Heart left ventricle (tissue), 16 donors: ENCODE measurements at regions not wholly inside any gene's neighbourhood (a gene's known extent, or its start where the extent isn't known, plus 50 kb on each side); places are given as distances from the start of the nearest gene placed in this dataset.
A peak's percentile ranks its signal among the peaks of the same experiment; 100 is the strongest.

Experiments
- ATAC-seq, 4 donors: fragments of 200-7000 bp; cut with Tn5 transposase; one replicate each; pipeline ENCODE4 v1.9.1; 2020 to 2022; ENCODE audit warnings: moderate library complexity in 4 of 4, mild to moderate bottlenecking in 3 of 4, moderate number of reproducible peaks in 1 of 4
- DNase-seq, 5 donors: peaks; one replicate each; pipeline ENCODE4 v3.0.0-alpha.2; 2020
- H3K27ac ChIP-seq, 12 donors: fragments of 200-600 bp; sonication (generic) in 4 of 12; one replicate each; pipeline versions ENCODE4 v1.5.0 to v1.8.0; 2016 to 2022; ENCODE audit warnings: mild to moderate bottlenecking in 2 of 12
- H3K27me3 ChIP-seq, 9 donors: fragments of 200-600 bp; sonication (generic) in 2 of 9; one replicate each; pipeline versions ENCODE4 v1.5.1 to v1.8.0; 2016 to 2022; ENCODE audit warnings: mild to moderate bottlenecking in 3 of 9
- H3K36me3 ChIP-seq, 9 donors: fragments of 200-600 bp; sonication (generic) in 2 of 9; one replicate each; pipeline versions ENCODE4 v1.5.0 to v1.8.0; 2018 to 2022; ENCODE audit warnings: mild to moderate bottlenecking in 2 of 9
- H3K4me1 ChIP-seq, 12 donors: fragments of 200-600 bp; sonication (generic) in 4 of 12; one replicate each; pipeline versions ENCODE4 v1.5.0 to v1.8.0; 2016 to 2022; ENCODE audit warnings: mild to moderate bottlenecking in 3 of 12
- H3K4me3 ChIP-seq, 12 donors: fragments of 200-600 bp; sonication (generic) in 4 of 12; one replicate each; pipeline versions ENCODE4 v1.5.0 to v1.8.0; 2017 to 2022; ENCODE audit warnings: mild to moderate bottlenecking in 9 of 12, moderate library complexity in 4 of 12
- H3K9me3 ChIP-seq, 12 donors: fragments of 200-600 bp; sonication (generic) in 4 of 12; one replicate each; pipeline versions ENCODE4 v1.5.0 to v1.8.0; 2016 to 2022; ENCODE audit warnings: mild to moderate bottlenecking in 1 of 12
- POLR2A ChIP-seq, 2 donors: fragments of 450-650 bp; IDR thresholded peaks; one replicate each; pipeline ENCODE4 v1.6.1; 2017; ENCODE audit warnings: antibody characterized with exemption in 2 of 2, mild to moderate bottlenecking in 2 of 2, moderate library complexity in 2 of 2
- WGBS, 4 donors: extraction: QIAGEN DNeasy Blood & Tissue Kit in 2 of 4; methylation state at CpG; one replicate each; pipeline versions ENCODE4 v1.1.5 to v1.1.7; 2013 to 2018; 5-methylcytosine and 5-hydroxymethylcytosine counted together
- intact Hi-C, 10 donors: fragments of 100-400 bp; cut with DNase I; formaldehyde crosslinking; loops; one replicate each; pipeline versions ENCODE4 v1.11.1 to v1.14.2; 2022
- TF ChIP-seq, protein P1 (sequence below), 12 donors: fragments of 200-600 bp; sonication (generic) in 4 of 12; IDR thresholded peaks; one replicate each; pipeline versions ENCODE4 v1.5.0 to v1.8.0; 2018 to 2022; ENCODE audit warnings: antibody characterized with exemption in 12 of 12, mild to moderate bottlenecking in 5 of 12
- donor health status: ischemic (EF 13 %, LVEDD 7.1; RV severe dilation, severe dysfunction).
- donor health status: healthy with polysubstance abuse.
- donor health status: DM: no; HTN: yes; CAD: no.
- donor health status: DM: no; HTN: no; CAD: no.
- donor health status: ischemic (EF 25% LVEDD 6.9; RV normal size, moderate dysfunction).
- donor health status: ischemic (EF 25% LVEDD 5.7; RV mildly dilated, moderate dysfunction).
- donor health status: healthy.
- donor health status: DM: yes; HTN: yes; CAD: no.
- donor health status: ischemic (EF 35%, LVEDD 5.7; RV mildly dilated, moderate dysfunction).
- donor health status: nonischemic (EF 11% LVEDD 7.7; RV severe dilation, severe dysfunction).
- donor health status: DM: yes; HTN: yes; CAD: no.
- donor health status: PGD.
- donor health status: ischemic (EF 29% LVEDD 5.4; RV normal size, mild dysfunction).
- donor health status: nonischemic (EF 23%, LVEDD 6.1; RV moderate dilation, normal function).

DNA sequence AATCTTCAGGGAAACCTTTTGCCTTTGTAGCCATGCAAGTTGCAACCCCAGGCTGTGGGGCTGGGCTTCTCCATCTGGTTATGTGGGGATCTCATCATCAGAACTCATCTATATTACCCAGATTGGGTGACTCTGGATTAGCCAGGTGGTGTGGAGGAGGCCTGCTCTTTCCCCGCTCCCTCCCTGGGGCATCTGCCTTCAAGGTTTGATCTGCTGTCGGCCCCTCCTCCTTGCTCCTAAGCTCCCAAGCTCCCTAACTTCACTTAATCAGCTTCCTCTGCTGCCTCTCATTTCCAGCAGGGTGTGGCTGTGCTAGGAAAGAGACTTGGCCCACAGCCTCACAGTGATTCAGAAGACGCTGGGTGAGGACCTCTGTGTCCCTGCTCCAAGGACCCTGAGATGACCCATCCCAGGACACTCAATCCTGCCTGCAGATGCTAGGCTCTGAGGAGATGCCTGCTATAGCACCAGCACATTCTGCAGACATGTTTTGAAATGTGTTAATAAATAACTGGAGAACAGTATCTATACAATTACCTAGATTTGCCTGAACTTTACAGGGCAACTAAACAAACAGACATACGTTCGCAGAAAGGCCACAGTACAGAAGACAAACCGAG, 392.1 kb upstream of the PODXL start:
- H3K9me3 ChIP-seq = peaks cover 0 to 7% (median 0%) of the 10 kb centered on the region in 12 donors
- peaks cover 0 to 21% (median 3%) of the 10 kb centered on the region in 12 donors for H3K4me1 ChIP-seq
- DNase-seq = peak in 3 of 5 donors; percentile 21 to 62 (median 48)
- no peaks in the 10 kb centered on the region for H3K36me3 ChIP-seq
- peak; percentile 38 to 81 (median 73) for ATAC-seq
- TF ChIP-seq, protein P1, sequence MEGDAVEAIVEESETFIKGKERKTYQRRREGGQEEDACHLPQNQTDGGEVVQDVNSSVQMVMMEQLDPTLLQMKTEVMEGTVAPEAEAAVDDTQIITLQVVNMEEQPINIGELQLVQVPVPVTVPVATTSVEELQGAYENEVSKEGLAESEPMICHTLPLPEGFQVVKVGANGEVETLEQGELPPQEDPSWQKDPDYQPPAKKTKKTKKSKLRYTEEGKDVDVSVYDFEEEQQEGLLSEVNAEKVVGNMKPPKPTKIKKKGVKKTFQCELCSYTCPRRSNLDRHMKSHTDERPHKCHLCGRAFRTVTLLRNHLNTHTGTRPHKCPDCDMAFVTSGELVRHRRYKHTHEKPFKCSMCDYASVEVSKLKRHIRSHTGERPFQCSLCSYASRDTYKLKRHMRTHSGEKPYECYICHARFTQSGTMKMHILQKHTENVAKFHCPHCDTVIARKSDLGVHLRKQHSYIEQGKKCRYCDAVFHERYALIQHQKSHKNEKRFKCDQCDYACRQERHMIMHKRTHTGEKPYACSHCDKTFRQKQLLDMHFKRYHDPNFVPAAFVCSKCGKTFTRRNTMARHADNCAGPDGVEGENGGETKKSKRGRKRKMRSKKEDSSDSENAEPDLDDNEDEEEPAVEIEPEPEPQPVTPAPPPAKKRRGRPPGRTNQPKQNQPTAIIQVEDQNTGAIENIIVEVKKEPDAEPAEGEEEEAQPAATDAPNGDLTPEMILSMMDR (IDR thresholded peaks at IDR 0.05) = no peak
- TF ChIP-seq POLR2A (IDR thresholded peaks at IDR 0.05) = no peak
- intact Hi-C loops = loop anchor here (2.0 to 10.0 kb wide), 14 partner anchors 96 to 636 kb away; partner anchors contain the start of gene PLXNA4 (in 3 of the 10)
- H3K27ac ChIP-seq = no peak overlapping the region
- 48 to 73% (median 63%) methylated on average over 5 to 6 of the region's 6 CpGs for WGBS, 4 donors
- H3K27me3 ChIP-seq = peaks cover 0 to 29% (median 9%) of the 10 kb centered on the region in 9 donors
- H3K4me3 ChIP-seq = no peak overlapping the region

DNA sequence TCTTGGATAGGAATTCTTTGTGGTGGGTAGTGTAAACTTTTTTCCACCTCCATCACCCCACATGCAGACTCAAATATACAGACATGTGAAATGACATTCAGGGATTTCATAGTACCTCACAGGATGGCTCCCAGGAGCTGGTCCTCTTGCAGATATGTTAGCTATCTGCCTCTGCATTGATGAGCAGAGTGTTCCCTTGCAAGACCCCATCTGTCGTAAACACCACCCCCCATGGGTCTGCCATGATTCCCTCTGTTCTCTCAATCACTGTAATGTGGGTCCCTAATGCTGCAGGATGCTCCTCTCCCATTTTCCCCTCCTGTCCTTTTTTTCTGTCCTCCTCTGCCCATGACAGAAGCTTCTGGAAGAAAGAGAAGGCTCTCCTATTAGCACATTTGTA, 391.2 kb upstream of the PODXL start:
- ATAC-seq = no peak
- WGBS, 4 donors = 94 to 100% (median 96%) methylated on average over 1 of the region's 1 CpG
- H3K4me3 ChIP-seq = no peak overlapping the region
- peaks cover 0 to 37% (median 9%) of the 10 kb centered on the region in 9 donors for H3K27me3 ChIP-seq
- H3K36me3 ChIP-seq = no peaks in the 10 kb centered on the region
- peaks cover 0 to 7% (median 0%) of the 10 kb centered on the region in 12 donors for H3K9me3 ChIP-seq
- TF ChIP-seq, protein P1 (IDR thresholded peaks at IDR 0.05) = no peak
- no peak for TF ChIP-seq POLR2A (IDR thresholded peaks at IDR 0.05)
- peaks cover 0 to 21% (median 3%) of the 10 kb centered on the region in 12 donors for H3K4me1 ChIP-seq
- DNase-seq = no peak
- no peak overlapping the region for H3K27ac ChIP-seq
- intact Hi-C loops = loop anchor here (2.0 to 10.0 kb wide), 15 partner anchors 97 to 637 kb away; partner anchors contain the start of gene PLXNA4 (in 3 of the 10)

DNA sequence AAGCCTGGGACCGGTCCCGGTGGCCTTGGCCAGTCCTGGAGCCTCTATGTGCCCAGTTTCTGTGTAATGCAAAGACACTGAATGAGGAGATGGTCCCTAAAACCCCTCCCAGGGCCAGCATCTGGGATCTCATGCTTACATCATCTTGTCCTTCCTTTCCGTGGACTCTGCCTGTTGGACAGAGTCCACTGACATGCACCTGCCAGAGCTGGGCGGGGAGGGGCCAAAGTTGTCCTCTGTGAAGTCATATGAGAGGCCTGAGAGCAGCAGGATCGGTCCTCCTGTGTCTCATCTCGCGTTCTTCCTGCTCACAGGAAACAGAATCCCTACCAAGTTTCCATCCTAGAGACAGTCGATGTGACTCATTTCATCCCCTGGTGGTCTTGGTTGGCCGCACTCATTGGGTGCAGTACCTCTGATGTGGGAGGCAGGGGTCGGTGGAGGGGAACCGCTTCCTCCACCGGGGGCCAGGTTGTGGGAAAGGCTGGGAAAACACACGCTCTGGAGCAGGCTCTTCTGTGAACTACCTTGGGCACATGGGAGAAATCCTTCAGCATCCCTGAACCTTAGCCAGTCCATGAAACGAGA, 389.6 kb upstream of the PODXL start:
- intact Hi-C loops = loop anchor here (2.0 to 10.0 kb wide), 15 partner anchors 99 to 639 kb away; partner anchors contain the start of gene PLXNA4 (in 3 of the 10)
- 74 to 78% (median 75%) methylated on average over 14 of the region's 14 CpGs for WGBS, 4 donors
- Histone ChIP-seq H3K27ac (no peak overlapping the region), H3K27me3 (peaks cover 0 to 46% (median 9%) of the 10 kb centered on the region in 9 donors), H3K4me1 (peaks cover 0 to 21% (median 3%) of the 10 kb centered on the region in 12 donors), H3K36me3 (no peaks in the 10 kb centered on the region), H3K9me3 (peaks cover 0 to under 1% (median 0%) of the 10 kb centered on the region in 12 donors), H3K4me3 (no peak overlapping the region)
- no peak for DNase-seq
- ATAC-seq = peak in 1 of 4 donors; percentile 7
- TF ChIP-seq, protein P1 (IDR thresholded peaks at IDR 0.05) = no peak

GRCh38 chr7:131945313-131945911, 389.0 kb upstream of the PODXL start:
- ATAC-seq = peak in 3 of 4 donors; percentile 58 to 73 (median 59)
- WGBS, 4 donors = 1 to 4% (median 4%) methylated on average over 32 to 39 of the region's 39 CpGs
- DNase-seq = peak; percentile 23 to 76 (median 34)
- no peak for TF ChIP-seq POLR2A (IDR thresholded peaks at IDR 0.05)
- TF ChIP-seq, protein P1 (IDR thresholded peaks at IDR 0.05) = peak; percentile 73 to 94 (median 85)
- H3K27me3 ChIP-seq = peaks cover 0 to 46% (median 9%) of the 10 kb centered on the region in 9 donors
- H3K9me3 ChIP-seq = no peaks in the 10 kb centered on the region
- no peak overlapping the region for H3K27ac ChIP-seq
- peaks cover 0 to 21% (median 3%) of the 10 kb centered on the region in 12 donors for H3K4me1 ChIP-seq
- intact Hi-C loops = loop anchor here (2.0 to 10.0 kb wide), 14 partner anchors 99 to 639 kb away; partner anchors contain the start of gene PLXNA4 (in 3 of the 10)
- H3K36me3 ChIP-seq = no peaks in the 10 kb centered on the region
- peak overlapping the region in 8 of 12 donors; percentile 19 to 40 (median 29) for H3K4me3 ChIP-seq
